Esophagus squamous epithelium (tissue), 4 donors: ENCODE measurements at regions not wholly inside any gene's neighbourhood (a gene's known extent, or its start where the extent isn't known, plus 50 kb on each side); places are given as distances from the start of the nearest gene placed in this dataset.

Source experiments
- CTCF ChIP-seq, 6 experiments: fragments of 450-650 bp in 4 of 6; fragments of 200-600 bp in 2 of 6; sonication (generic) in 2 of 6; IDR thresholded peaks; one replicate each; pipeline ENCODE4 v1.5.1; 2016 to 2019; ENCODE audit warnings: antibody characterized with exemption in 6 of 6, mild to moderate bottlenecking in 4 of 6, moderate library complexity in 4 of 6
- POLR2A ChIP-seq, 4 donors: fragments of 450-650 bp; IDR thresholded peaks; one replicate each; pipeline ENCODE4 v1.6.1; 2017; ENCODE audit warnings: antibody characterized with exemption in 4 of 4, mild to moderate bottlenecking in 4 of 4, moderate library complexity in 3 of 4

- no peak for TF ChIP-seq CTCF (IDR thresholded peaks at IDR 0.05)
- TF ChIP-seq POLR2A (IDR thresholded peaks at IDR 0.05), result no peak
Measured at GRCh38 chr1:214974002-214974401, 108.5 kb upstream of the KCNK2 start.
